ENCODE measurements at regions not wholly inside any gene's neighbourhood (a gene's known extent, or its start where the extent isn't known, plus 50 kb on each side); places are given as distances from the start of the nearest gene placed in this dataset.
"Not testable (repeated sequence)": the region's sequence is repeated elsewhere in the genome, so short reads cannot be mapped to it uniquely, and the experiment has no call there.

DNA sequence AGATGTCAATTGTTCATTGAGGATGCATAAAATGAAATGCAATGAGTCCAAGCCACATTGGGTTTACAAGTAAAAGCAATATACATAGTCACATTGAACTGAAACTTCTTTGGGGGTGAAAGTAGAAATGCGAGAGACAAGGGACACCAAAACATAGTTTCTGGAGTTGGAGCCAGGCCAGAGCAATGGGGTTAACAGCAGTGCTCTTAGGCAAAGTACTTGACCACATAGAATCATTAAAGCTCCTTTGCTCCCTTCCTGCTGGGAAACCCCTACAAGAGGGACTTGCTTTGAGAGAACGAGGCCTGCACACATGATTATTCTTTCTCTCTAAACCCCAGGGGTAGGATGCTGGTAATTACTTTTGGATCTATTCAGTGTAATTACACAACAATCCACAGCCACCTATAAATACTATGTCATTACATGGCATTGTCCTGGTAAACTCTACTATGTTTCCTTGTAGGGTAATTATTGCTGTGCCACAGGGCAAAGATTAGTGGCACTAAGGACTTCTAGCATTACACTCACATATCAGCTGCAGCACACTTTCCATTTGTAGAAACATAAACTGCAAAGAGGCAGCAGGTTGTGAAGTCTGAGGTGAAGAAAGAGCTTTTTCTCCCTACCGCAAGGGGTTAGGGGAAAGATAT lies 421.6 kb upstream of the PBX1 start:
- H3K4me3 ChIP-seq (ENCODE audit: low read depth, low read length), result no peak overlapping the region
- no peak for DNase-seq (ENCODE audit: low read depth)
- TF ChIP-seq, protein P1, sequence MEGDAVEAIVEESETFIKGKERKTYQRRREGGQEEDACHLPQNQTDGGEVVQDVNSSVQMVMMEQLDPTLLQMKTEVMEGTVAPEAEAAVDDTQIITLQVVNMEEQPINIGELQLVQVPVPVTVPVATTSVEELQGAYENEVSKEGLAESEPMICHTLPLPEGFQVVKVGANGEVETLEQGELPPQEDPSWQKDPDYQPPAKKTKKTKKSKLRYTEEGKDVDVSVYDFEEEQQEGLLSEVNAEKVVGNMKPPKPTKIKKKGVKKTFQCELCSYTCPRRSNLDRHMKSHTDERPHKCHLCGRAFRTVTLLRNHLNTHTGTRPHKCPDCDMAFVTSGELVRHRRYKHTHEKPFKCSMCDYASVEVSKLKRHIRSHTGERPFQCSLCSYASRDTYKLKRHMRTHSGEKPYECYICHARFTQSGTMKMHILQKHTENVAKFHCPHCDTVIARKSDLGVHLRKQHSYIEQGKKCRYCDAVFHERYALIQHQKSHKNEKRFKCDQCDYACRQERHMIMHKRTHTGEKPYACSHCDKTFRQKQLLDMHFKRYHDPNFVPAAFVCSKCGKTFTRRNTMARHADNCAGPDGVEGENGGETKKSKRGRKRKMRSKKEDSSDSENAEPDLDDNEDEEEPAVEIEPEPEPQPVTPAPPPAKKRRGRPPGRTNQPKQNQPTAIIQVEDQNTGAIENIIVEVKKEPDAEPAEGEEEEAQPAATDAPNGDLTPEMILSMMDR (IDR thresholded peaks at IDR 0.05; ENCODE audit: control insufficient read depth, extremely low read depth, insufficient read depth), result no peak

DNA sequence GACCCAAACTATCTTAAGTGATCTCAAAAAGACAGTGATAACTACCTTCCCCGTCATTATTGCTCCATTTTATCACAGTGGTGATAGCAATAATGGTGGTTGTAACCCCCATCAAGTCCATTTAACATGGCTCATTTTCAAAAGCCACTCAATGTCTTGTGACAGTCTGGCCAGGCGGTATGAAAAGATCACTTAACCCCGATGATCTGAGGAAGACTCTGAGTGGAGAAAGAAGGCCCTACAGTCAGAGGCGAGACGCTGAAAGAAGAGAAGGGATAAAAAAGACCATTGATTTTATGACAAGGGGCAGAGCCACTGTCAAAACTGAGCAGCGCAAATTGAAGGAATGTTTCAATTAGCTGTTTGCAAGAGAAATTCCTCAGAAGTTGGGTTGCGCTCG lies 417.2 kb upstream of the PBX1 start:
- DNase-seq (ENCODE audit: low read depth), result no peak
- H3K4me3 ChIP-seq (ENCODE audit: low read depth, low read length), result no peak overlapping the region
- TF ChIP-seq, protein P1 (IDR thresholded peaks at IDR 0.05; ENCODE audit: control insufficient read depth, extremely low read depth, insufficient read depth), result no peak

DNA sequence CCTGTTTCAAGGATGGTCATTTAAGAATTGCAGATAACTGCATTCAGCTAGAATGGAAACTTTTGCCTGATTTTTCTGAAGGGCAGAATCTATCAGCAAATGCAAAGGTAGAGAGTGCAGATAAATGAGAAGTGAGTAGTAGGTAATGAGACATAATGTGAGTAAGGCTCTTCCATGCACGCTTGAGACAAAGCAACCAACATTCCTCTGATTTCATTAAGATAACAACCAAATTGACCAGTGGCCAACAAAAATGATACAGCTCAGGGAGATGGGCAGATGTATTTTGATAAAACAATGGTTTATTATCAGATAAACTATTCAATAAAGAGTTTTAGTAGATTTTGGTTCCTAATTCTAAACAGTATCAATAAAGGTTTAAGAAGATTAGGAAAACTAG lies 404.4 kb upstream of the PBX1 start:
- H3K4me3 ChIP-seq (ENCODE audit: low read depth, low read length), result no peak overlapping the region
- TF ChIP-seq, protein P1 (IDR thresholded peaks at IDR 0.05; ENCODE audit: control insufficient read depth, extremely low read depth, insufficient read depth), result no peak
- DNase-seq (ENCODE audit: low read depth), result no peak

DNA sequence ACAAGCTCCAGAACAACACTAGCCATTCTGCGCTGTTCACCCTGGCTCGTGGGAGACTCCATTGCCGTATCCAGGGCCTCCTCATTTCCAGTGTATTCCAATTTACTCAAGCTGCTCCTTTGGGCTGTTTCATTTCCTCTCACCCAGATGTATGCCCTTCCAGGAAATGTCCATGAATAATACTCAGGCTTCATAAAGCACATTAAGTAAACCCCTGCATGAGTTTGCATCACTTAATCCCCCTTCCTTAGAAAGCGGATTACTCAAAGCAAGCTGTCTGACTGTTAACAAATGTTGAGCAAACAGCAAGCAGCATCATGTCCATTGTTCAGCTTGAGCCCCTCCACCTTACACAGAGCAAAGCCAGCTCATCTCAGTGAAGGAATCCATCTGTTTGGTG lies 403.6 kb upstream of the PBX1 start:
- no peak for DNase-seq (ENCODE audit: low read depth)
- TF ChIP-seq, protein P1 (IDR thresholded peaks at IDR 0.05; ENCODE audit: control insufficient read depth, extremely low read depth, insufficient read depth), result no peak
- H3K4me3 ChIP-seq (ENCODE audit: low read depth, low read length), result no peak overlapping the region

DNA sequence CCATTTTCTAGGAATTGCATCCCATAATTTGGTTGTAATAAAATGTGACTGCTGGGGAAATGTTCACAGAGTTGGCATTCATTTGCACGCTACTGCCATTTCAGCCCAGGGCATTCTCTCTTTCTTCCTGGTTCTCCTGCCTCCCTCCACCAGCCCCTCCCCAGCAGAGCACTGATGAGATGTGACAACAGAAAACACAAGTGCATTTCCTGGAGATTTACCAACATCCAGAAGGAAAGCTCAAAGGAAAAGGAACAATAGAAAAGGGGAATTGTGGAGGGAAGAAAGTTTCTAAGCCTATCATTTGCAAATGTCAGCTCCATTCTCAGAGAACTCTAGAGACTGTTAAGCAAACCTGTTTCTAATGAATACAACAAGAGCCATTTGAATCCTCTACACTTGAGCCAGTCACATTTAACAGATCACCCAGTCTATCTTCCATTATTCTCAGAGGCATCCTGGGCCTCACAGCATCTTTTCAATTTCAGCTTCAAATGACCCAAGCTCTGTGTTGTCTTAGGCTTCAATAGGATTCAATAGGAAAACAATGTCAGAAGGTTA lies 395.6 kb upstream of the PBX1 start:
- DNase-seq (ENCODE audit: low read depth), result no peak
- TF ChIP-seq, protein P1 (IDR thresholded peaks at IDR 0.05; ENCODE audit: control insufficient read depth, extremely low read depth, insufficient read depth), result no peak
- no peak overlapping the region for H3K4me3 ChIP-seq (ENCODE audit: low read depth, low read length)

DNA sequence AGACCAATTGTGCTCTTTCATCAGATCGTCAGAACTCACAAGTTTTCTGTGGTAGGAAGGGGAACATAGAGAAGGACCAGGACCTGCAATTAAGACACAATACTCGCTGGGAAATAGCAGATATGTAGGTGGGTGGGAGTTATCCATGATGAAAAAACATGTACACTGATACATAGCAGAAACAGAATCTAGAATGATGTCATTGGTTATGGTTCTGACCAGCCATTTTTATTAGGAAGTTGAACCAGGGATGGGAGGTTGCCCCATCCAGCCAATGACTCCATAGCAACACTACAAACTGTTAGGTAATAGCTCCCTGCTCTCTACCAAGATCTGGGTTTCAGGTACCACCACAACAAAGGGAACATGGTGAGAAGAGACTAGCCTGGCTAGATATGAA lies 393.5 kb upstream of the PBX1 start:
- no peak for DNase-seq (ENCODE audit: low read depth)
- TF ChIP-seq, protein P1 (IDR thresholded peaks at IDR 0.05; ENCODE audit: control insufficient read depth, extremely low read depth, insufficient read depth), result no peak

DNA sequence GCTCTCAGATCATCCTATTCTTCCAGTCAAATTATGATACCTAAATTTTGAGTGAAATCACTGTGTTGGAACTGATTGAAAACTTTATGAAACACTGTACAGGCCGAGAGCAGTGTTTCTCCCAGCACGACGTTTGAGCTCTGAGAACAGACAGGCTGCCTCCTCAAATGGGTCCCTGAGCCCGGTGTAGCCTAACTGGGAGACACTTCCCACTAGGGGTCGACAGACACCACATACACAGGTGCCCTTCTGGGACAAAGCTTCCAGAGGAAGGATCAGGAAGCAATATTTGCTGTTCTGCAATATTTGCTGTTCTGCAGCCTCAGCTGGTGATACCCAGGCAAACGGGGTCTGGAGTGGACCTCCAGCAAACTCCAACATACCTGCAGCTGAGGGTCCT lies 392.5 kb upstream of the PBX1 start:
- DNase-seq (ENCODE audit: low read depth), result peak; percentile 52
- TF ChIP-seq, protein P1 (IDR thresholded peaks at IDR 0.05; ENCODE audit: control insufficient read depth, extremely low read depth, insufficient read depth), result peak; percentile 84
- H3K4me3 ChIP-seq (ENCODE audit: low read depth, low read length), result not testable (repeated sequence)

More for the DNA sequence above, 393.5 kb upstream of the PBX1 start:
- H3K4me3 ChIP-seq (ENCODE audit: low read depth, low read length), result no peak overlapping the region
